ENCODE measurements at regions not wholly inside any gene's neighbourhood (a gene's known extent, or its start where the extent isn't known, plus 50 kb on each side); places are given as distances from the start of the nearest gene placed in this dataset.

DNA sequence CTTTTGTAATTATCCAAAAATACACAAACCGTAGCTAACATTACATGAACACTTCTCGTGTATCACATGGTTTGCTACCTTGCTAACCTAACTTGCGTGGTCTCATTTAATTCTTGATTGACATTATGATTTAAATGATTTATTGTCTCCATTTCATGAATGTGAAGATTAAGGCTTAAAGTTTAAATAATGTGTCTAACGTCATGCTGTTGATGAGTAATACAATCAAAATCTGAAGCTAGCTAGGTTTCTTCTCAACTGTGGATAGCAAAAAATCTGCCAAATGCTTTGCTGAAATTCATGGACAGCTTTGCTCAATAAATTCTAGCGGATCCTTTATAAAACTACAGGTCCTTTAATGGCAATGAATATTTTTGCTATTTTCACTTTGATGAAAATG is 274.1 kb upstream of the MC4R start:
- no peaks in the 10 kb centered on the region for H3K9me3 Mint-ChIP-seq
- H3K27ac Mint-ChIP-seq: no peak overlapping the region
- no peaks in the 10 kb centered on the region for H3K4me1 Mint-ChIP-seq
- peaks cover 2% of the 10 kb centered on the region for H3K27me3 Mint-ChIP-seq (ENCODE audit: low read depth, poor library complexity)
- no peak overlapping the region for H3K4me3 Mint-ChIP-seq
- no peak for DNase-seq
- no peak for TF ChIP-seq CTCF (IDR thresholded peaks at IDR 0.05)
- no peaks in the 10 kb centered on the region for H3K36me3 Mint-ChIP-seq (ENCODE audit: low read depth)

- Mint-ChIP-seq H3K36me3 (ENCODE audit: low read depth) (no peaks in the 10 kb centered on the region), H3K9me3 (no peaks in the 10 kb centered on the region), H3K27ac (no peak overlapping the region), H3K27me3 (ENCODE audit: low read depth, poor library complexity) (peaks cover 2% of the 10 kb centered on the region), H3K4me3 (no peak overlapping the region), H3K4me1 (no peaks in the 10 kb centered on the region)
- TF ChIP-seq CTCF (IDR thresholded peaks at IDR 0.05): no peak
- no peak for DNase-seq
Measured at GRCh38 chr18:60649107-60649506, 276.5 kb upstream of the MC4R start.

DNA sequence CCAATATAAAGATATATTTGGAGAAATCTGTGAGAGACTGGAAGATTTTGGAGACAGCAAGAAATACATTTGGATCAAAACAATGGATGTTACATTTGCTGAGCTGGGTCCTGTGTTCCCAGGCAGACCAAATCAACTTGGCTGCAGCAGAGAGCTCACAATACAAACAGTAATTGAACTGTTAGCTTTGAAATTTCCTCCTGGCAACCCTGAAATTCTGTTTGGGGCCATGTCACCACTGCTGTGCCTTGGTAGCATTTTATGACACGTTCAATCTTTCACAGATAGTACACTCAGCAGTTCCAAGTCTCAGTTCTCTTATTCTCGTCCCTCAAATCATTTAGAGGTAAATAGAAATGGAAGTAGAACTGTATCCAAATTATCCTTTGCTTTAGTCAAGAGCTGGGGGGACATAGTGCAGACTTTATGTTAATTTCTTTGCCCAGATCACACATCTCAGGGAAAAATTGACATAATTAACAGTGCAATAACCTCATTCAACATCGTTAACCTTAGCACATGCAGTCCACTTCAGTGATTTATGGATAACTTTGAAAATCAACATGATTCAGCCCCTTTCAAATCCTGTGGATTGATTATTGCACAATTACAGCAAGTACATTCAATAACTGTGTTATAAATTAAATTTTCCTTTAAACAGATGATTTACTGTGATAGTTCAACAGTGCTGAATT is 277.4 kb upstream of the MC4R start:
- no peaks in the 10 kb centered on the region for H3K27me3 Mint-ChIP-seq (ENCODE audit: low read depth, poor library complexity)
- H3K36me3 Mint-ChIP-seq (ENCODE audit: low read depth): no peaks in the 10 kb centered on the region
- no peaks in the 10 kb centered on the region for H3K9me3 Mint-ChIP-seq
- DNase-seq: no peak
- no peaks in the 10 kb centered on the region for H3K4me1 Mint-ChIP-seq
- TF ChIP-seq CTCF (IDR thresholded peaks at IDR 0.05): no peak
- H3K4me3 Mint-ChIP-seq: no peak overlapping the region
- H3K27ac Mint-ChIP-seq: no peak overlapping the region

DNA sequence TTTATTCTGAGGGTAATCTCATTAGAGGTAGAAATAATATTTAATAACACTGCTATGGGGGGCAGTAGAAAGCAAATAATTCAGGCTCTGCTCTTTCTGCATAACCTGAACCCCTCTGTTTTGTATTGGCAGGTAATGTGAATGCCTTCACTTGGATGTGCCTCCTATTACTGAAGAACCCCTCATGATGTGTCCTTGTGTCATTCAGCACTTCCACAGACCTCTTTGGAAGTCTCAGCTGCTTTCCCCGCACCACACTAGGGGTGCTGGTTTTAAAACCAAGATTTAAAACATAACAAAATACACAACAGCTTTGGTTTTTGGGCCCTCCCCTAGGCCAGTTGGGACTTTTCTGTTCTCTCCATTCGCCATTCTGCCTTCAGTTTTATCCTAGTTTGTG is 281.7 kb upstream of the MC4R start:
- no peaks in the 10 kb centered on the region for H3K36me3 Mint-ChIP-seq (ENCODE audit: low read depth)
- H3K27me3 Mint-ChIP-seq (ENCODE audit: low read depth, poor library complexity): no peaks in the 10 kb centered on the region
- H3K27ac Mint-ChIP-seq: no peak overlapping the region
- H3K4me3 Mint-ChIP-seq: no peak overlapping the region
- no peaks in the 10 kb centered on the region for H3K4me1 Mint-ChIP-seq
- no peak for DNase-seq
- H3K9me3 Mint-ChIP-seq: no peaks in the 10 kb centered on the region
- no peak for TF ChIP-seq CTCF (IDR thresholded peaks at IDR 0.05)

DNA sequence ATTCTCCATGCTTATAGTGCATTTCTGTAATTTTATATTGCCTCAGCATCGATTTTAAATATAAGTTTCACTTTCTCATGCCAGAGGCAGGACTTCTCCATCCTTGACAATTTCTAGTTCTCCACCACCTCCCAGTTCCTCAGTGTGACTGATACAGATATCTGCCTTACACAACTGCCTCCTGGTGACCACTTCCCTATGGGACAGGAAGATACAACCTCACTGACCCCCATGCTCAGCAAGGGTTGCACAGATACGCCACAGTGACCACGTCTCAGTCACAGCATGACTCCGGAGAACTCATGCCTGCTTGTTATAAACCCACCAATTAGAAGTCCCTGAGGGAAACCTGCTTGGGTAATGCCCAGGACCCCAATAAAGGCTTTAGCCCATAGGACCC is 284.0 kb upstream of the MC4R start:
- no peaks in the 10 kb centered on the region for H3K4me1 Mint-ChIP-seq
- H3K4me3 Mint-ChIP-seq: no peak overlapping the region
- H3K36me3 Mint-ChIP-seq (ENCODE audit: low read depth): no peaks in the 10 kb centered on the region
- no peaks in the 10 kb centered on the region for H3K9me3 Mint-ChIP-seq
- no peak for TF ChIP-seq CTCF (IDR thresholded peaks at IDR 0.05)
- no peak for DNase-seq
- peaks cover 4% of the 10 kb centered on the region for H3K27me3 Mint-ChIP-seq (ENCODE audit: low read depth, poor library complexity)
- H3K27ac Mint-ChIP-seq: no peak overlapping the region

- H3K27ac Mint-ChIP-seq: no peak overlapping the region
- H3K9me3 Mint-ChIP-seq: no peaks in the 10 kb centered on the region
- TF ChIP-seq CTCF (IDR thresholded peaks at IDR 0.05): no peak
- H3K36me3 Mint-ChIP-seq (ENCODE audit: low read depth): no peaks in the 10 kb centered on the region
- H3K27me3 Mint-ChIP-seq (ENCODE audit: low read depth, poor library complexity): peaks cover 4% of the 10 kb centered on the region
- no peak overlapping the region for H3K4me3 Mint-ChIP-seq
- no peaks in the 10 kb centered on the region for H3K4me1 Mint-ChIP-seq
- no peak for DNase-seq
Measured at GRCh38 chr18:60662491-60662890, 289.9 kb upstream of the MC4R start.
